H1 (cell line): ENCODE measurements at regions not wholly inside any gene's neighbourhood (a gene's known extent, or its start where the extent isn't known, plus 50 kb on each side); places are given as distances from the start of the nearest gene placed in this dataset.

Source experiments
- CTCF ChIA-PET: fragments of 300-600 bp; sonication (Branson Sonifier 250); formaldehyde crosslinking; loops from one replicate; lab custom pipeline; 2021; ENCODE audit not compliant: partially characterized antibody; lab: Charles Lee
- POLR2A ChIA-PET: fragments of 300-600 bp; sonication (Branson Sonifier 250); formaldehyde crosslinking; loops from one replicate; lab custom pipeline; 2021; ENCODE audit warnings: inconsistent platforms; ENCODE audit not compliant: partially characterized antibody; lab: Charles Lee
- DNase-seq, 2 experiments: peaks; one replicate each; pipeline versions ENCODE4 v3.0.0 to v3.0.0-alpha.2; 2010 to 2022; ENCODE audit warnings: low spot score in 2 of 2, low read depth in 1 of 2, mixed read lengths in 1 of 2
- FAIRE-seq: peaks from 2 replicates; lab custom pipeline; 2011; peaks lifted over from hg19 to GRCh38; lab: Jason Lieb, UNC
- H2AFZ ChIP-seq: 2 replicates; pipeline ENCODE4 v1.8.1; 2012; ENCODE audit warnings: low read length, inconsistent platforms
- H2AK5ac ChIP-seq: 2 replicates; pipeline ENCODE4 v1.6.1; 2013; ENCODE audit warnings: low read depth, low read length
- H2BK120ac ChIP-seq: replicated peaks from 2 replicates; pipeline ENCODE3; 2013; ENCODE audit warnings: low read depth, low read length, inconsistent platforms
- H2BK12ac ChIP-seq: 2 replicates; pipeline ENCODE4 v1.6.1; 2013; ENCODE audit warnings: low read depth, low read length
- H2BK15ac ChIP-seq: 2 replicates; pipeline ENCODE4 v1.6.1; 2013; ENCODE audit warnings: low read length
- H2BK20ac ChIP-seq: 2 replicates; pipeline ENCODE4 v1.6.1; 2013; ENCODE audit warnings: low read length
- H2BK5ac ChIP-seq: 2 replicates; pipeline ENCODE4 v1.6.1; 2013; ENCODE audit warnings: low read depth, low read length
- H3K14ac ChIP-seq: 2 replicates; pipeline ENCODE4 v1.6.1; 2013; ENCODE audit warnings: inconsistent platforms; ENCODE audit not compliant: insufficient read length
- H3K18ac ChIP-seq: 2 replicates; pipeline ENCODE4 v1.6.1; 2013; ENCODE audit warnings: low read length; ENCODE audit errors: extremely low read depth
- H3K23ac ChIP-seq: 2 replicates; pipeline ENCODE4 v1.6.1; 2013; ENCODE audit warnings: inconsistent platforms; ENCODE audit not compliant: insufficient read length
- H3K23me2 ChIP-seq: 2 replicates; pipeline ENCODE4 v1.6.1; 2013; ENCODE audit warnings: low read depth, low read length
- H3K27ac ChIP-seq: 2 replicates; pipeline ENCODE4 v1.6.1; 2011; ENCODE audit warnings: low read depth, low read length, inconsistent platforms
- H3K27me3 ChIP-seq, 4 experiments: replicated peaks in 1 of 4; 1 replicate in 1 of 4; 2 replicates in 3 of 4; pipeline versions ENCODE4 v1.6.1 to v1.8.1; 2011 to 2013; ENCODE audit warnings: low read length in 3 of 4, mild to moderate bottlenecking in 3 of 4, inconsistent platforms in 2 of 4, mixed read lengths in 2 of 4, moderate library complexity in 1 of 4; ENCODE audit not compliant: control insufficient read depth in 3 of 4, insufficient read depth in 3 of 4; ENCODE audit errors: extremely low read depth in 1 of 4
- H3K36me3 ChIP-seq, 4 experiments: 2 replicates each; pipeline versions ENCODE4 v1.6.1 to v1.8.1; 2011 to 2013; ENCODE audit warnings: mild to moderate bottlenecking in 4 of 4, low read length in 3 of 4, moderate library complexity in 2 of 4, control low read depth in 1 of 4, inconsistent platforms in 1 of 4; ENCODE audit not compliant: insufficient read depth in 4 of 4, control insufficient read depth in 2 of 4
- H3K4ac ChIP-seq: replicated peaks from 2 replicates; pipeline ENCODE3; 2013; ENCODE audit warnings: low read length, low read depth, mixed read lengths, inconsistent platforms; ENCODE audit not compliant: insufficient read length
- H3K4me1 ChIP-seq, 4 experiments: replicated peaks in 1 of 4; 1 replicate in 1 of 4; 2 replicates in 3 of 4; pipeline versions ENCODE4 v1.6.1 to v1.8.1; 2011 to 2013; ENCODE audit warnings: low read length in 3 of 4, inconsistent platforms in 2 of 4, mixed read lengths in 1 of 4; ENCODE audit not compliant: insufficient read depth in 4 of 4, control insufficient read depth in 3 of 4
- H3K4me2 ChIP-seq, 2 experiments: 2 replicates each; pipeline versions ENCODE4 v1.6.1 to v1.8.1; 2011 to 2013; ENCODE audit warnings: low read depth in 2 of 2, low read length in 2 of 2, control low read depth in 1 of 2, inconsistent platforms in 1 of 2, mild to moderate bottlenecking in 1 of 2; ENCODE audit not compliant: insufficient read depth in 1 of 2
- H3K4me3 ChIP-seq, 4 experiments: fragments of 200-600, 300-600 bp in 1 of 4; sonication (generic), shearing (Covaris generic), sonication (Bioruptor Twin) in 1 of 4; 2 replicates each; pipeline versions ENCODE4 v1.5.1 to v1.8.1; 2011 to 2016; ENCODE audit warnings: low read length in 4 of 4, low read depth in 3 of 4, control low read depth in 2 of 4, inconsistent platforms in 2 of 4, mild to moderate bottlenecking in 2 of 4, mixed read lengths in 1 of 4, moderate library complexity in 1 of 4; ENCODE audit not compliant: insufficient read depth in 2 of 4; ENCODE audit errors: extremely low read depth in 1 of 4
- H3K56ac ChIP-seq: replicated peaks from 2 replicates; pipeline ENCODE3; 2013; ENCODE audit warnings: low read depth, mild to moderate bottlenecking, mixed read lengths, low read length, inconsistent platforms; ENCODE audit not compliant: insufficient read length
- H3K79me1 ChIP-seq: 2 replicates; pipeline ENCODE4 v1.6.1; 2013; ENCODE audit warnings: low read depth, low read length, control low read depth
- H3K79me2 ChIP-seq, 2 experiments: 2 replicates each; pipeline versions ENCODE4 v1.6.1 to v1.8.1; 2012 to 2013; ENCODE audit warnings: low read length in 2 of 2, mild to moderate bottlenecking in 2 of 2, inconsistent platforms in 1 of 2; ENCODE audit not compliant: insufficient read depth in 2 of 2, control insufficient read depth in 1 of 2
- H3K9ac ChIP-seq, 4 experiments: replicated peaks in 1 of 4; 1 replicate in 1 of 4; 2 replicates in 3 of 4; pipeline versions ENCODE4 v1.6.1 to v1.8.1; 2011 to 2013; ENCODE audit warnings: low read depth in 3 of 4, low read length in 3 of 4, control low read depth in 2 of 4, mild to moderate bottlenecking in 2 of 4, moderate library complexity in 2 of 4, inconsistent platforms in 1 of 4; ENCODE audit errors: extremely low read depth in 1 of 4
- H3K9me3 ChIP-seq, 2 experiments: 2 replicates each; pipeline versions ENCODE4 v1.6.1 to v1.8.1; 2012 to 2013; ENCODE audit warnings: mild to moderate bottlenecking in 2 of 2, moderate library complexity in 2 of 2, control low read depth in 1 of 2, inconsistent platforms in 1 of 2, low read depth in 1 of 2, low read length in 1 of 2, mixed read lengths in 1 of 2; ENCODE audit not compliant: insufficient read depth in 2 of 2
- H4K20me1 ChIP-seq, 2 experiments: replicated peaks in 1 of 2; 2 replicates each; pipeline versions ENCODE3 to v1.8.1; 2011 to 2013; ENCODE audit warnings: inconsistent platforms in 2 of 2, low read length in 2 of 2, mild to moderate bottlenecking in 1 of 2; ENCODE audit not compliant: insufficient read depth in 2 of 2, control insufficient read depth in 1 of 2
- H4K5ac ChIP-seq: 2 replicates; pipeline ENCODE4 v1.6.1; 2013; ENCODE audit warnings: low read length, low read depth, mixed read lengths, inconsistent platforms; ENCODE audit not compliant: insufficient read length
- H4K8ac ChIP-seq: 2 replicates; pipeline ENCODE4 v1.8.0; 2013; ENCODE audit warnings: mild to moderate bottlenecking, moderate library complexity, low read length, inconsistent platforms; ENCODE audit not compliant: insufficient read depth; ENCODE audit errors: extremely low read depth
- H4K91ac ChIP-seq: replicated peaks from 2 replicates; pipeline ENCODE3; 2013; ENCODE audit warnings: low read length, mixed read lengths, inconsistent platforms; ENCODE audit not compliant: insufficient read length
- NANOG ChIP-seq: IDR thresholded peaks from 2 replicates; pipeline ENCODE4 v1.6.1; 2011; ENCODE audit warnings: low read length, low read depth, mild to moderate bottlenecking, inconsistent platforms; ENCODE audit not compliant: insufficient read depth, poor library complexity, severe bottlenecking
- POLR2A ChIP-seq, 2 experiments: IDR thresholded peaks; 1 replicate in 1 of 2; 2 replicates in 1 of 2; pipeline ENCODE4 v1.6.1; 2011; ENCODE audit warnings: low read depth in 2 of 2, low read length in 2 of 2, mild to moderate bottlenecking in 2 of 2; ENCODE audit errors: control extremely low read depth in 1 of 2
- SIX5 ChIP-seq: IDR thresholded peaks from 2 replicates; pipeline ENCODE4 v1.6.1; 2011; ENCODE audit warnings: mild to moderate bottlenecking, low read depth, low read length
- SP1 ChIP-seq: IDR thresholded peaks from 2 replicates; pipeline ENCODE4 v1.6.1; 2011; ENCODE audit warnings: low read depth, low read length
- ZNF274 ChIP-seq: IDR thresholded peaks from 2 replicates; pipeline ENCODE4 v1.7.0; 2012; ENCODE audit warnings: low read length, borderline replicate concordance; ENCODE audit errors: extremely low read depth
- WGBS, 2 experiments: shearing (Covaris generic) in 1 of 2; methylation state at CpG; one replicate each; pipeline versions ENCODE4 v1.1.6 to v1.1.7; 2013 to 2015; ENCODE audit warnings: low lambda C conversion rate in 2 of 2, mixed read lengths in 2 of 2, inconsistent platforms in 1 of 2, low coverage in 1 of 2, missing lambda C conversion rate in 1 of 2; ENCODE audit not compliant: insufficient replicate concordance in 2 of 2, insufficient coverage in 1 of 2, insufficient read length in 1 of 2; ENCODE audit errors: extremely low coverage in 1 of 2, missing lambda C conversion rate in 1 of 2; 5-methylcytosine and 5-hydroxymethylcytosine counted together

DNA sequence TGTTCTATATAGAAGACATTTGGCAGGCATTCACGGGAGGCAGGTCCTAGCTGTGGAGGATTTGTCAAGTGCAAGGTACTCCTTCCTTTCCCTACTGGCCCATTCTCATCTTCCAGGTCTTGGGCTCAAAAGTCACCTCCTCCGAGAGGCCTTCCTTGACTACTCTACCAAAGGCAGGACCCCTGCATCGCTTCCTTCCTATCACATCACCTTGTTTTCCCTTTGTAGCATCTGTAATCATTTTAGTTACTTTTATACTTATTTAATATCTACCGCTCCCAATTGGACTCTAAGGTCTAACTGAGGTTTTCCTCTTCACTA is 296.8 kb upstream of the KAZN start:
- Histone ChIP-seq H2BK12ac (no peak overlapping the region), H2BK120ac (no peak overlapping the region), H2AFZ (no peak overlapping the region), H4K20me1 (no peaks in the 10 kb centered on the region), H3K4me3 (no peak overlapping the region)
- WGBS, 2 experiments = 84% methylated on average over 4 of the region's 4 CpGs; no CpG with 5 or more reads in 1 of the 2 experiments
- TF ChIP-seq POLR2A (IDR thresholded peaks at IDR 0.05; ENCODE audit: control extremely low read depth in 1 of 2, low read depth in 2 of 2, low read length in 2 of 2) (no peak), ZNF274 (no peak), NANOG (no peak), SIX5 (no peak), SP1 (no peak)
- TF ChIP-seq, all 59 proteins: peak for 0
- no peak overlapping the region for H2BK15ac ChIP-seq
- no peak overlapping the region for H4K8ac ChIP-seq
- no peaks in the 10 kb centered on the region for H3K79me1 ChIP-seq
- no peak overlapping the region for H2BK5ac ChIP-seq
- no peak overlapping the region for H3K18ac ChIP-seq
- no peak overlapping the region for H4K5ac ChIP-seq
- H3K23ac ChIP-seq = no peak overlapping the region
- H3K79me2 ChIP-seq = no peaks in the 10 kb centered on the region
- H3K27ac ChIP-seq = no peak overlapping the region
- H3K9me3 ChIP-seq = no peaks in the 10 kb centered on the region
- H3K9ac ChIP-seq = no peak overlapping the region
- H3K4me2 ChIP-seq = no peak overlapping the region
- no peak overlapping the region for H3K56ac ChIP-seq
- H2BK20ac ChIP-seq = no peak overlapping the region
- DNase-seq (no peak), FAIRE-seq (no peak)
- peaks cover 0 to 10% (median 5%) of the 10 kb centered on the region in 4 experiments; a peak in 3 of 7 replicates for H3K4me1 ChIP-seq
- ChIA-PET POLR2A (no interaction called here), CTCF (no interaction called here)
- no peaks in the 10 kb centered on the region for H3K27me3 ChIP-seq
- no peak overlapping the region for H4K91ac ChIP-seq
- no peak overlapping the region for H2AK5ac ChIP-seq
- H3K36me3 ChIP-seq = no peaks in the 10 kb centered on the region
- no peaks in the 10 kb centered on the region for H3K23me2 ChIP-seq
- H3K14ac ChIP-seq = no peak overlapping the region
- no peak overlapping the region for H3K4ac ChIP-seq
